ENCODE measurements at regions not wholly inside any gene's neighbourhood (a gene's known extent, or its start where the extent isn't known, plus 50 kb on each side); places are given as distances from the start of the nearest gene placed in this dataset.
A peak's percentile ranks its signal among the peaks of the same experiment; 100 is the strongest.

DNA sequence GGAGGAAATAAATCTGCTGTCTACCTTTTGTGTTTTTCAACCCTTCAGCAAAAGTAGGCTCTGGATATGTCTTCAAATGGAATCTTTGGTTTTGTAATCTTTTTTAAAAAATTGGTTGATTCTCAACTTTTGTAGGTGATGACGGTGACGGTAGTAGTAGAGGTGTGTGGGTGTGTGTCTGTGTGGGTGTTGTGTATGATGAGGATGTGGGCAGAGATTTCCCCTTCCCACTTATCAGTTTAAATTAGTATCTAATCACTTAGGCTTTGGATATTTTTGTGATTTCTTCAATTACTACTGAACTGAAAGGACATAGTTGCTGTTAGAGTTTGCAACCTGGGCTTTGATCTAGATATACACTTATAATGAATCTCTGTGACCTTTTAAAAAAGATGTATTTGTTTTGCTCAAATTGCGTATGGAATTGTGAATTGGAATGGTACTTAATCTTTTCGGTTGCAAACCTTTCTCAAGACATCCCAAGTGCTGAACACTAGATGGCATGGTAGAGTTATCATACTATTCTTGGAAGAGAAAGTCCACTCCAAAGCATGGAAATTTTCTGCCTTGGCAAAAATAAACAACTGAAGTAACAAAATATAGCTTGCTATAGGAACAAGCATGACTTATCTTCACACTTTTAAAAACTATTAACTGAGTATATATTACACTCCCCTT, 51.9 kb upstream of the A1CF start:
- H3K36me3 ChIP-seq (ENCODE audit: control insufficient read depth, insufficient read depth, low read length), result no peaks in the 10 kb centered on the region
- H2BK5ac ChIP-seq (ENCODE audit: low read depth, low read length, poor library complexity, severe bottlenecking), result no peak overlapping the region
- H3K14ac ChIP-seq (replicated peaks; ENCODE audit: low read depth, low read length), result no peak overlapping the region
- H2BK15ac ChIP-seq (ENCODE audit: low read depth, low read length), result no peak overlapping the region
- no peak overlapping the region for H3K23ac ChIP-seq (ENCODE audit: low read depth, low read length)
- BruUV-seq (replicated peaks), result no TSS peak
- no peaks in the 10 kb centered on the region for H3K9me1 ChIP-seq (ENCODE audit: insufficient read depth, low read length)
- H4K5ac ChIP-seq (ENCODE audit: low read depth, low read length), result no peak overlapping the region
- no peak overlapping the region for H3K4me2 ChIP-seq (ENCODE audit: low read depth, low read length)
- no peaks in the 10 kb centered on the region for H3K79me1 ChIP-seq (ENCODE audit: low read depth in 1 of 2, low read length in 2 of 2)
- no peak overlapping the region for H3K27ac ChIP-seq (ENCODE audit: insufficient read depth, low read length)
- no peak overlapping the region for H2BK120ac ChIP-seq (ENCODE audit: low read depth, low read length)
- no peak overlapping the region for H3K56ac ChIP-seq (ENCODE audit: extremely low read depth, insufficient read depth, low read length)
- no peak overlapping the region for H2AFZ ChIP-seq (replicated peaks; ENCODE audit: low read length, poor library complexity)
- intact Hi-C loops (cut with micrococcal nuclease), result no loop called here
- no peak overlapping the region for H2AK9ac ChIP-seq (replicated peaks; ENCODE audit: low read depth, low read length, poor library complexity)
- H3K4me3 ChIP-seq (ENCODE audit: insufficient read depth, low read depth, low read length), result no peak overlapping the region
- WGBS, 2 experiments (ENCODE audit: extremely low coverage in 2 of 2, insufficient read length in 1 of 2), result no CpG with 5 or more reads among the region's 4 CpGs
- TF ChIP-seq, protein P1, sequence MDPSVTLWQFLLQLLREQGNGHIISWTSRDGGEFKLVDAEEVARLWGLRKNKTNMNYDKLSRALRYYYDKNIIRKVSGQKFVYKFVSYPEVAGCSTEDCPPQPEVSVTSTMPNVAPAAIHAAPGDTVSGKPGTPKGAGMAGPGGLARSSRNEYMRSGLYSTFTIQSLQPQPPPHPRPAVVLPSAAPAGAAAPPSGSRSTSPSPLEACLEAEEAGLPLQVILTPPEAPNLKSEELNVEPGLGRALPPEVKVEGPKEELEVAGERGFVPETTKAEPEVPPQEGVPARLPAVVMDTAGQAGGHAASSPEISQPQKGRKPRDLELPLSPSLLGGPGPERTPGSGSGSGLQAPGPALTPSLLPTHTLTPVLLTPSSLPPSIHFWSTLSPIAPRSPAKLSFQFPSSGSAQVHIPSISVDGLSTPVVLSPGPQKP (IDR thresholded peaks at IDR 0.05; ENCODE audit: borderline replicate concordance, low read depth, low read length), result no peak
- TF ChIP-seq CHD1 (IDR thresholded peaks at IDR 0.05; ENCODE audit: low read depth, low read length) (no peak), FOS (IDR thresholded peaks at IDR 0.05; ENCODE audit: low read depth, low read length) (no peak), MXI1 (IDR thresholded peaks at IDR 0.05; ENCODE audit: borderline replicate concordance, low read depth, low read length) (no peak), RAD21 (IDR thresholded peaks at IDR 0.05; ENCODE audit: low read length) (peak; percentile 58), SMC3 (IDR thresholded peaks at IDR 0.05; ENCODE audit: low read depth, low read length) (peak; percentile 54), BHLHE40 (IDR thresholded peaks at IDR 0.05; ENCODE audit: low read depth, low read length) (no peak), MAFK (IDR thresholded peaks at IDR 0.05; ENCODE audit: low read depth, low read length) (no peak), NFE2L2 (IDR thresholded peaks at IDR 0.05; ENCODE audit: low read depth, low read length) (no peak), RCOR1 (IDR thresholded peaks at IDR 0.05; ENCODE audit: insufficient replicate concordance, low read length) (no peak), POLR2A (IDR thresholded peaks at IDR 0.05; ENCODE audit: low read depth, low read length) (no peak), CEBPB (IDR thresholded peaks at IDR 0.05; ENCODE audit: low read depth, low read length) (no peak), RFX5 (IDR thresholded peaks at IDR 0.05; ENCODE audit: low read depth, low read length) (no peak), MAZ (IDR thresholded peaks at IDR 0.05; ENCODE audit: borderline replicate concordance, low read depth, low read length) (no peak)
- TF ChIP-seq, protein P2, sequence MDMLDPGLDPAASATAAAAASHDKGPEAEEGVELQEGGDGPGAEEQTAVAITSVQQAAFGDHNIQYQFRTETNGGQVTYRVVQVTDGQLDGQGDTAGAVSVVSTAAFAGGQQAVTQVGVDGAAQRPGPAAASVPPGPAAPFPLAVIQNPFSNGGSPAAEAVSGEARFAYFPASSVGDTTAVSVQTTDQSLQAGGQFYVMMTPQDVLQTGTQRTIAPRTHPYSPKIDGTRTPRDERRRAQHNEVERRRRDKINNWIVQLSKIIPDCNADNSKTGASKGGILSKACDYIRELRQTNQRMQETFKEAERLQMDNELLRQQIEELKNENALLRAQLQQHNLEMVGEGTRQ (IDR thresholded peaks at IDR 0.05; ENCODE audit: low read depth, low read length), result no peak
- TF ChIP-seq, protein P3, sequence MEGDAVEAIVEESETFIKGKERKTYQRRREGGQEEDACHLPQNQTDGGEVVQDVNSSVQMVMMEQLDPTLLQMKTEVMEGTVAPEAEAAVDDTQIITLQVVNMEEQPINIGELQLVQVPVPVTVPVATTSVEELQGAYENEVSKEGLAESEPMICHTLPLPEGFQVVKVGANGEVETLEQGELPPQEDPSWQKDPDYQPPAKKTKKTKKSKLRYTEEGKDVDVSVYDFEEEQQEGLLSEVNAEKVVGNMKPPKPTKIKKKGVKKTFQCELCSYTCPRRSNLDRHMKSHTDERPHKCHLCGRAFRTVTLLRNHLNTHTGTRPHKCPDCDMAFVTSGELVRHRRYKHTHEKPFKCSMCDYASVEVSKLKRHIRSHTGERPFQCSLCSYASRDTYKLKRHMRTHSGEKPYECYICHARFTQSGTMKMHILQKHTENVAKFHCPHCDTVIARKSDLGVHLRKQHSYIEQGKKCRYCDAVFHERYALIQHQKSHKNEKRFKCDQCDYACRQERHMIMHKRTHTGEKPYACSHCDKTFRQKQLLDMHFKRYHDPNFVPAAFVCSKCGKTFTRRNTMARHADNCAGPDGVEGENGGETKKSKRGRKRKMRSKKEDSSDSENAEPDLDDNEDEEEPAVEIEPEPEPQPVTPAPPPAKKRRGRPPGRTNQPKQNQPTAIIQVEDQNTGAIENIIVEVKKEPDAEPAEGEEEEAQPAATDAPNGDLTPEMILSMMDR (conservative IDR thresholded peaks at IDR 0.05; ENCODE audit: low read depth, low read length), result peak; percentile 62
- H2BK20ac ChIP-seq (ENCODE audit: low read depth, low read length), result no peak overlapping the region
- POLR2A ChIA-PET (ENCODE audit: unreplicated experiment), result no interaction called here
- ATAC-seq (ENCODE audit: low read depth) (peak; percentile 76), DNase-seq (peak; percentile 61)
- H3K9ac ChIP-seq (ENCODE audit: low read depth, low read length), result no peak overlapping the region
- no peak overlapping the region for H2AK5ac ChIP-seq (ENCODE audit: low read depth, low read length)
- H3K4ac ChIP-seq (ENCODE audit: low read depth, low read length), result no peak overlapping the region
- dilution Hi-C loops (cut with HindIII; ENCODE audit: low sequenced_read_pairs, unreplicated experiment), result no loop called here
- H4K20me1 ChIP-seq (ENCODE audit: insufficient read depth, low read length), result no peaks in the 10 kb centered on the region
- no peak overlapping the region for H4K8ac ChIP-seq (ENCODE audit: low read depth in 2 of 2, low read length in 2 of 2)
- H3K18ac ChIP-seq (ENCODE audit: low read depth, low read length), result no peak overlapping the region
- CTCF ChIA-PET, result interaction anchor here (0.8 kb wide), 1 partner anchor 63 kb away, joined by 3 read pairs; no protein-coding TSS in a partner anchor
- peaks cover 18% of the 10 kb centered on the region for H3K27me3 ChIP-seq (ENCODE audit: control insufficient read depth, insufficient read depth, low read length)
- H4K91ac ChIP-seq (ENCODE audit: insufficient read depth, low read depth, low read length), result no peak overlapping the region
- no peaks in the 10 kb centered on the region for H3K4me1 ChIP-seq (ENCODE audit: control insufficient read depth, insufficient read depth, low read length)
- no peaks in the 10 kb centered on the region for H3K9me3 ChIP-seq (ENCODE audit: control insufficient read depth, insufficient read depth, low read length)
- in situ Hi-C loops (cut with MboI; ENCODE audit: low sequenced_read_pairs), result no loop called here

All from IMR-90 (cell line).